GM12874 (cell line): ENCODE measurements at regions not wholly inside any gene's neighbourhood (a gene's known extent, or its start where the extent isn't known, plus 50 kb on each side); places are given as distances from the start of the nearest gene placed in this dataset.

Experiments used
- TF ChIP-seq, protein P1 (sequence below): IDR thresholded peaks from 2 replicates; pipeline ENCODE4 v1.5.1; 2011; ENCODE audit warnings: low read depth, mild to moderate bottlenecking, control low read depth, low read length, moderate library complexity; ENCODE audit not compliant: insufficient read depth

DNA sequence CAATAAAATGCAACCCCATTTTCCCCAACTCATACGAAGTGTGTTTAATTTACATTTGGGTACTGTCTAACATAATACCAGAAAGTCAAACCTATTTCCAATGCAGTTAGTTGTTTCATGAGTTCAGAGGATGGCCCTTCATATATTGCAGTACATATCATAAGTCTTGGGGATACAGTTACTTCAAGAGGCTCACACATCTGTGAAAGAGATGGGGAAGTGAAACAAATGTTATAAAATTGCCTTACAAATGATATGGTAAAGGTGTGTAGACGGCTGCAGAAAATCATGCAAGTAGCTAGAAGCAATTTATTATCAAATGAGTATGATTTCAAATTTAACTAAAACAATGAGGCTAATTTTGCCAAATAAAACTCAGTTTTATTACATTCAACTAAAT lies 219.0 kb upstream of the CDH12 start:
- TF ChIP-seq, protein P1, sequence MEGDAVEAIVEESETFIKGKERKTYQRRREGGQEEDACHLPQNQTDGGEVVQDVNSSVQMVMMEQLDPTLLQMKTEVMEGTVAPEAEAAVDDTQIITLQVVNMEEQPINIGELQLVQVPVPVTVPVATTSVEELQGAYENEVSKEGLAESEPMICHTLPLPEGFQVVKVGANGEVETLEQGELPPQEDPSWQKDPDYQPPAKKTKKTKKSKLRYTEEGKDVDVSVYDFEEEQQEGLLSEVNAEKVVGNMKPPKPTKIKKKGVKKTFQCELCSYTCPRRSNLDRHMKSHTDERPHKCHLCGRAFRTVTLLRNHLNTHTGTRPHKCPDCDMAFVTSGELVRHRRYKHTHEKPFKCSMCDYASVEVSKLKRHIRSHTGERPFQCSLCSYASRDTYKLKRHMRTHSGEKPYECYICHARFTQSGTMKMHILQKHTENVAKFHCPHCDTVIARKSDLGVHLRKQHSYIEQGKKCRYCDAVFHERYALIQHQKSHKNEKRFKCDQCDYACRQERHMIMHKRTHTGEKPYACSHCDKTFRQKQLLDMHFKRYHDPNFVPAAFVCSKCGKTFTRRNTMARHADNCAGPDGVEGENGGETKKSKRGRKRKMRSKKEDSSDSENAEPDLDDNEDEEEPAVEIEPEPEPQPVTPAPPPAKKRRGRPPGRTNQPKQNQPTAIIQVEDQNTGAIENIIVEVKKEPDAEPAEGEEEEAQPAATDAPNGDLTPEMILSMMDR, result no peak

GRCh38 chr5:23071682-23072081 lies 218.5 kb upstream of the CDH12 start:
- TF ChIP-seq, protein P1, result no peak

DNA sequence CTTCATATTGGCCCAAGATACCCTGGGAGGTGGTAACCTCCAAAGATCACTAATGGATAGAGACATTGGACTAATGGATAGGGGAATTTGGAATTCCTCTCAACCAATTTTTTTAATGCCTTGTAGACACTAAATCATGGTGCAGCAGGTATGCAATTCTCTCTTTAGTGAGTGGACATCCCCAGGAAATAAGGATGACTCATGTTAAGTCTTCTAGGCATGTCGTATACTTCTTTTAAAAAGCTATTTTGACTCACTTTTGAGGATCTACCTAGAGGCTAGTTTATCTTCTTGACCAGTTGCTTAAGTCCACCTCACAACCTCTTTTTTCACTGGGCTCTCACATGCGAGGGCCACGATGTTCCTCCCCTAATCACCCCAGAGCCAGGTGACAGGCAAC lies 211.6 kb upstream of the CDH12 start:
- TF ChIP-seq, protein P1, result no peak

DNA sequence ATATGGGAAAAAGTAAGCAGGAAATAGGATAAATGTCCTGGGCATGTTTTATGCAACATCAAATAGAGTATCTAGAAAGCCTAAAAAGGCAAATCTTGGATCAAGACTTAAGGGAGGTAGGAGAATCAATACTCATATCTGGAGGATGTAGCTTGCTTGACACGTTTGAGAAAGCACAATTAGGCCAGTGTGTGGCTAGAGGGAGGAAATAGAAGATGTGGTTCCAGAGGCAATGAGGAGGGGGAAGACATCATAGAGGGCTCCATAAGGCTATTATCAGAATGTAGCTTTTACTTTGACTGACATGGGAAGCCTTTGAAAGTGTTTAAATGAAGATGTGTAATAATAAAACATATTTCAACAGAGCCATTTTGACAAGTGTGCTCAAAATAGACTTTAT lies 200.7 kb upstream of the CDH12 start:
- TF ChIP-seq, protein P1, result no peak

DNA sequence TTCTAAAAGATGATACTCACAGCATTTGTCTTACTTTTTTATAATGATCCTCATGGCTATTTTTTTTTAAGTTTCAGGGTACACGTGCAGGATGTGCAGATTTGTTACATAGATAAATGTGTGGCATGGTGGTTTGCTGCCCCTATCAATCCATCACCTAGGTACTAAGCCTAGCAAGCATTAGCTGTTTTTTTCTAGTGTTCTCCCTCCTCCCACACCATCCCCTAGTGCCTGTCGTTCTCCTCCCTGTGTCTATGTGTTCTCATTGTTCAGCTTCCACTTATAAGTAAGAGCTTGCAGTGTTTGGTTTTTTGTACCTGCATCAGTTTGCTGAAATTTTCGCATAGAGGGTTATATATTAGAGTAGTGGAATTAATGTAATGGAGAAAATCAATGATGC lies 189.1 kb upstream of the CDH12 start:
- TF ChIP-seq, protein P1, result no peak

DNA sequence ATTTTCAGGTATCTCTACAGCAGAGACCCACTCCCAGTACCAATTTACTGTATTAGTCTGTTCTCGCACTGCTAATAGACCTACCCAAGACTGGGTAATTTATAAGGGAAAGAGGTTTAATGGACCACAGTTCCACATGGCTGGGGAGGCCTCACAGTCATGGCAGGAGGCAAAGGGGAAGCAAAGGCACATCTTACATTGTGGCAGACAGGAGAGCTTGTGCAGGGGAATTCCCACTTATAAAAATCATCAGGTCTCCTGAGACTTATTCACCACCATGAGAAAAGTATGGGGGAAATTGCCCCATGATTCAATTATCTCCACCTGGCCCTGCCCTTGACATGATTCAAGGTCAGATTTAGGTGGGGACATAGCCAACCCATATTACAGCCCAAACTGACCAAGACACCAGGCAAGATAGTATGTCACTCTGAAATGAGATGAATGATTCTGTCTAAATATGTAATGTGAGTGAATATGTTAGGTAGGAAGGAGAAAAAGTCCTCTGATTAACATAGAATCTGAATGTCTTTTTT lies 182.5 kb upstream of the CDH12 start:
- TF ChIP-seq, protein P1, result no peak

DNA sequence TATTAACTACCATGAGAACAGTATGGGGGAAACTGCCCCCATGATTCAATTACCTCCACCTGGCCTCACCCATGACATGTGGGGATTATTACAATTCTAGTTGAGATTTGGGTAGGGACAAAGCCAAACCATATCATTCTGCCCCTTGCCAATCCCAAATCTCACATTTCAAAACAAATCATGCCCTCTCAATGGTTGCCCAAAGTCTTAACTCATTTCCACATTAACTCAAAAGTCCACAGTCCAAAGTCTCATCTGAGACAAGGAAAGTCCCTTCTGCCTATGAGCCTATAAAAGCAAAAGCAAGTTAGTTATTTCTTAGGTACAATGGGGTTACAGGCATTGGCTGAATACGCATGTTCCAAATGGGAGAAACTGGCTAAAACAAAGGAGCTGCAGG lies 180.7 kb upstream of the CDH12 start:
- TF ChIP-seq, protein P1, result no peak

DNA sequence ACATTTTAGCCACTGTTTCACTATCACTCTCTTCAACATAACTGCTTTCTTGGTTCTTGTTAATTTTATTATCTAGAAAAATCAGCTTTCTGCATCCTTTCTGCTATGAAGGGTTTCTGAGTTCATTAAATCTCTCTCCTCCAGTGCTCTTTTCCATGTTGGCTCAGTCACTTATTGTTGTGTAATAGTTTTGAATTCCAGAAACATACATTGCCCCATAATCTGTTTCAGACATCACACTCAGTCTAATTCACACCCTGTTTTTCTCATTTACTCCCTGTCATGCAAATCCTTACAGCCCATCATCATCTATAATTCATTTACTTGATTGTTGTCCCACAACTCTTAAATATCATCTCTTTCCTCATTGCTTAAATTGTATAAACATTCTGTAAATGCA lies 176.1 kb upstream of the CDH12 start:
- TF ChIP-seq, protein P1, result no peak
